Colonic mucosa (tissue), 4 donors: ENCODE measurements at regions not wholly inside any gene's neighbourhood (a gene's known extent, or its start where the extent isn't known, plus 50 kb on each side); places are given as distances from the start of the nearest gene placed in this dataset.
A peak's percentile ranks its signal among the peaks of the same experiment; 100 is the strongest.

Source experiments
- DNase-seq: peaks from one replicate; pipeline ENCODE4 v3.0.0-alpha.2; 2020
- H3K27ac ChIP-seq: fragments of 200-600 bp; one replicate; pipeline ENCODE4 v1.8.0; 2021
- H3K27me3 ChIP-seq: fragments of 200-600 bp; one replicate; pipeline ENCODE4 v1.8.0; 2021
- H3K36me3 ChIP-seq: fragments of 200-600 bp; one replicate; pipeline ENCODE4 v1.8.0; 2021
- H3K4me1 ChIP-seq: fragments of 200-600 bp; one replicate; pipeline ENCODE4 v1.8.0; 2021; ENCODE audit warnings: mild to moderate bottlenecking
- H3K4me3 ChIP-seq: fragments of 200-600 bp; one replicate; pipeline ENCODE4 v1.8.0; 2021
- H3K9ac ChIP-seq, 2 donors: one replicate each; pipeline ENCODE4 v1.7.0; 2013; ENCODE audit warnings: control low read depth in 2 of 2, low read depth in 2 of 2, low read length in 2 of 2
- H3K9me3 ChIP-seq: fragments of 200-600 bp; one replicate; pipeline ENCODE4 v1.8.0; 2021
- intact Hi-C: fragments of 100-400 bp; cut with DNase I; formaldehyde crosslinking; loops from one replicate; pipeline ENCODE4 v1.14.1; 2022
- TF ChIP-seq, protein P1 (sequence below): fragments of 200-600 bp; IDR thresholded peaks from one replicate; pipeline ENCODE4 v1.8.0; 2022; ENCODE audit warnings: antibody characterized with exemption, mild to moderate bottlenecking
- donor health status: healthy.
- donor health status: DM: no; HTN: no; CAD: no.
- donor health status: DM: no; HTN: no; CAD: no.

- intact Hi-C loops = no loop called here
These were observed 74.7 kb downstream of the BUD13 start for GRCh38 chr11:116698080-116698479.

GRCh38 chr11:116697639-116698038, 75.1 kb downstream of the BUD13 start:
- Histone ChIP-seq H3K4me1 (no peaks in the 10 kb centered on the region), H3K27ac (no peak overlapping the region), H3K4me3 (no peak overlapping the region), H3K9ac (no peak overlapping the region), H3K36me3 (no peaks in the 10 kb centered on the region), H3K9me3 (no peaks in the 10 kb centered on the region), H3K27me3 (no peaks in the 10 kb centered on the region)
- intact Hi-C loops = no loop called here
- DNase-seq = peak; percentile 10
- TF ChIP-seq, protein P1, sequence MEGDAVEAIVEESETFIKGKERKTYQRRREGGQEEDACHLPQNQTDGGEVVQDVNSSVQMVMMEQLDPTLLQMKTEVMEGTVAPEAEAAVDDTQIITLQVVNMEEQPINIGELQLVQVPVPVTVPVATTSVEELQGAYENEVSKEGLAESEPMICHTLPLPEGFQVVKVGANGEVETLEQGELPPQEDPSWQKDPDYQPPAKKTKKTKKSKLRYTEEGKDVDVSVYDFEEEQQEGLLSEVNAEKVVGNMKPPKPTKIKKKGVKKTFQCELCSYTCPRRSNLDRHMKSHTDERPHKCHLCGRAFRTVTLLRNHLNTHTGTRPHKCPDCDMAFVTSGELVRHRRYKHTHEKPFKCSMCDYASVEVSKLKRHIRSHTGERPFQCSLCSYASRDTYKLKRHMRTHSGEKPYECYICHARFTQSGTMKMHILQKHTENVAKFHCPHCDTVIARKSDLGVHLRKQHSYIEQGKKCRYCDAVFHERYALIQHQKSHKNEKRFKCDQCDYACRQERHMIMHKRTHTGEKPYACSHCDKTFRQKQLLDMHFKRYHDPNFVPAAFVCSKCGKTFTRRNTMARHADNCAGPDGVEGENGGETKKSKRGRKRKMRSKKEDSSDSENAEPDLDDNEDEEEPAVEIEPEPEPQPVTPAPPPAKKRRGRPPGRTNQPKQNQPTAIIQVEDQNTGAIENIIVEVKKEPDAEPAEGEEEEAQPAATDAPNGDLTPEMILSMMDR = no peak

More at GRCh38 chr11:116698080-116698479, 74.7 kb downstream of the BUD13 start:
- no peak overlapping the region for H3K9ac ChIP-seq
- DNase-seq = peak; percentile 8
- no peaks in the 10 kb centered on the region for H3K4me1 ChIP-seq
- no peaks in the 10 kb centered on the region for H3K9me3 ChIP-seq
- no peaks in the 10 kb centered on the region for H3K36me3 ChIP-seq
- H3K27me3 ChIP-seq = no peaks in the 10 kb centered on the region
- H3K4me3 ChIP-seq = no peak overlapping the region
- TF ChIP-seq, protein P1 = no peak
- H3K27ac ChIP-seq = no peak overlapping the region

DNA sequence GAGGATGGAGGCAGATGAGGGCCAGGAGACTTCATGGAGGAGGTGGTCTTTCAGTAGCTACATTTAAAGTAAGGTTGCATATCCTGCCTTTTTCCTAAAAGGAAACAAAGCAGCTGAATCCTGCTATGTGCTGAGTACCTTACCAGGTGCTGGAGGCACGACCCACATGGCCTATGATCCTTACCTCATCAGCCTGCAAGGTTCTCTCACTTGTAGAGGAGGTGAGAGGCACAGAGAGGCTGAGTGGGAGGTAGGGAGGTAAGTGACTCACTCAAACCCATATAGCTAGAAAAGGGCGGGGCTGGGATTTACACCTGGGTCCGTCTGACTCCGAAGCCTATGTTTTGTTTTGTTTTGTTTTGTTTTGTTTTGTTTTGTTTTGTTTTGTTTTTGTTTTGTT, 75.8 kb downstream of the BUD13 start:
- no peaks in the 10 kb centered on the region for H3K27me3 ChIP-seq
- H3K27ac ChIP-seq = no peak overlapping the region
- no peaks in the 10 kb centered on the region for H3K36me3 ChIP-seq
- no peak overlapping the region for H3K9ac ChIP-seq
- TF ChIP-seq, protein P1 = no peak
- intact Hi-C loops = no loop called here
- H3K9me3 ChIP-seq = no peaks in the 10 kb centered on the region
- H3K4me1 ChIP-seq = no peaks in the 10 kb centered on the region
- peak; percentile 19 for DNase-seq
- H3K4me3 ChIP-seq = no peak overlapping the region

GRCh38 chr11:116696381-116696941, 76.3 kb downstream of the BUD13 start:
- H3K27me3 ChIP-seq = no peaks in the 10 kb centered on the region
- peak; percentile 22 for DNase-seq
- no peak overlapping the region for H3K4me3 ChIP-seq
- no peaks in the 10 kb centered on the region for H3K36me3 ChIP-seq
- no peaks in the 10 kb centered on the region for H3K4me1 ChIP-seq
- TF ChIP-seq, protein P1 = no peak
- H3K9ac ChIP-seq = no peak overlapping the region
- no peak overlapping the region for H3K27ac ChIP-seq
- intact Hi-C loops = no loop called here
- no peaks in the 10 kb centered on the region for H3K9me3 ChIP-seq

GRCh38 chr11:116695657-116696254, 77.0 kb downstream of the BUD13 start:
- H3K36me3 ChIP-seq = no peaks in the 10 kb centered on the region
- H3K9me3 ChIP-seq = no peaks in the 10 kb centered on the region
- H3K4me3 ChIP-seq = no peak overlapping the region
- H3K9ac ChIP-seq = no peak overlapping the region
- no peaks in the 10 kb centered on the region for H3K4me1 ChIP-seq
- no peak for DNase-seq
- intact Hi-C loops = no loop called here
- no peak overlapping the region for H3K27ac ChIP-seq
- no peaks in the 10 kb centered on the region for H3K27me3 ChIP-seq
- TF ChIP-seq, protein P1 = no peak
